Smooth muscle cell (in vitro differentiated cells): ENCODE measurements at regions not wholly inside any gene's neighbourhood (a gene's known extent, or its start where the extent isn't known, plus 50 kb on each side); places are given as distances from the start of the nearest gene placed in this dataset.

Experiments
- DNase-seq: peaks from one replicate; lab custom pipeline; 2025; ENCODE audit not compliant: unreplicated experiment; lab: John Stamatoyannopoulos, UW
- H2AFZ ChIP-seq: fragments of 200-600 bp; sonication (generic); 2 replicates; pipeline ENCODE4 v1.6.0; 2016; ENCODE audit warnings: antibody characterized with exemption, low read depth, mild to moderate bottlenecking
- H3F3A ChIP-seq: fragments of 200-600 bp; sonication (generic); 2 replicates; pipeline ENCODE4 v1.6.0; 2017; ENCODE audit warnings: antibody characterized with exemption, low read depth
- H3K27ac ChIP-seq: fragments of 200-600 bp; sonication (generic); 2 replicates; pipeline ENCODE4 v1.5.1; 2016; ENCODE audit warnings: low read depth, mild to moderate bottlenecking
- H3K27me3 ChIP-seq: fragments of 200-600 bp; sonication (generic); 2 replicates; pipeline ENCODE4 v1.6.1; 2016; ENCODE audit warnings: low read depth, mild to moderate bottlenecking
- H3K36me3 ChIP-seq: fragments of 200-600 bp; sonication (generic); 2 replicates; pipeline ENCODE4 v1.5.1; 2016; ENCODE audit warnings: low read depth
- H3K4me1 ChIP-seq: fragments of 200-600 bp; sonication (generic); 2 replicates; pipeline ENCODE4 v1.5.1; 2016; ENCODE audit warnings: low read depth
- H3K4me2 ChIP-seq: fragments of 200-600 bp; sonication (generic); 2 replicates; pipeline ENCODE4 v1.6.0; 2016; ENCODE audit warnings: mild to moderate bottlenecking
- H3K4me3 ChIP-seq: fragments of 200-600 bp; sonication (generic); 2 replicates; pipeline ENCODE4 v1.5.1; 2016; ENCODE audit warnings: mild to moderate bottlenecking
- H3K79me2 ChIP-seq: fragments of 200-600 bp; sonication (generic); 2 replicates; pipeline ENCODE4 v1.6.0; 2016; ENCODE audit warnings: low read depth, mild to moderate bottlenecking
- H3K9ac ChIP-seq: fragments of 200-600 bp; sonication (generic); 2 replicates; pipeline ENCODE4 v1.6.0; 2016; ENCODE audit warnings: low read depth
- H3K9me3 ChIP-seq: fragments of 200-600 bp; sonication (generic); replicated peaks from 2 replicates; pipeline ENCODE4 v1.5.1; 2016; ENCODE audit warnings: low read depth
- H4K20me1 ChIP-seq: fragments of 200-600 bp; sonication (generic); 2 replicates; pipeline ENCODE4 v1.6.0; 2016; ENCODE audit warnings: low read depth
- WGBS: methylation state at CpG from one replicate; pipeline ENCODE4 v1.1.7; 2016; ENCODE audit warnings: low lambda C conversion rate; 5-methylcytosine and 5-hydroxymethylcytosine counted together
- TF ChIP-seq, protein P1 (sequence below): fragments of 200-600 bp; sonication (generic); IDR thresholded peaks from 2 replicates; pipeline ENCODE4 v1.5.1; 2017; ENCODE audit warnings: borderline replicate concordance, mild to moderate bottlenecking, antibody characterized with exemption; ENCODE audit not compliant: insufficient read depth, poor library complexity, severe bottlenecking

DNA sequence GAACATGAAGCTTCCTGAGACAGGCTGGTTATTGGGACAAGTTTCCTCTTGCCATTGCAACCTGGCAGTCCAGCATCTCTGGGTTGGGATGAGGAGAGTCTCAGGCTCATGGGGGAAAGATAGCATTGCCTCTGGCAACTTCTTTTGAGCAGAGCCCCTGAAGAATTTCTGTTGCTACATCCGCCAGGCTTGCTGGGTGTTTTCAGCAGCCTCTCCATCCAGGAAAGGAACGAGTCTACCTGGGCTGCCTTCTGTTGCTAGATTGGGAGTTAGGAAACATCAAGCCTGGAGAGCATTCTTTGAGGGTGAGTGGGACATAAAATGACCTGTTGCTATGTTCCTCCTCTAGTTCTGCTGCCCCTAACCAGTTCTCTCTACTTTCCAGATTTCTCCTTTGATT, 313.5 kb downstream of the RFPL4B start:
- Histone ChIP-seq H4K20me1 (no peaks in the 10 kb centered on the region), H3K4me2 (no peak overlapping the region), H3K9ac (no peak overlapping the region), H3K79me2 (no peaks in the 10 kb centered on the region), H3F3A (no peaks in the 10 kb centered on the region), H3K4me3 (no peak overlapping the region), H3K27me3 (no peaks in the 10 kb centered on the region), H3K4me1 (no peaks in the 10 kb centered on the region), H3K36me3 (no peaks in the 10 kb centered on the region), H3K9me3 (no peaks in the 10 kb centered on the region), H3K27ac (no peak overlapping the region), H2AFZ (no peak overlapping the region)
- TF ChIP-seq, protein P1, sequence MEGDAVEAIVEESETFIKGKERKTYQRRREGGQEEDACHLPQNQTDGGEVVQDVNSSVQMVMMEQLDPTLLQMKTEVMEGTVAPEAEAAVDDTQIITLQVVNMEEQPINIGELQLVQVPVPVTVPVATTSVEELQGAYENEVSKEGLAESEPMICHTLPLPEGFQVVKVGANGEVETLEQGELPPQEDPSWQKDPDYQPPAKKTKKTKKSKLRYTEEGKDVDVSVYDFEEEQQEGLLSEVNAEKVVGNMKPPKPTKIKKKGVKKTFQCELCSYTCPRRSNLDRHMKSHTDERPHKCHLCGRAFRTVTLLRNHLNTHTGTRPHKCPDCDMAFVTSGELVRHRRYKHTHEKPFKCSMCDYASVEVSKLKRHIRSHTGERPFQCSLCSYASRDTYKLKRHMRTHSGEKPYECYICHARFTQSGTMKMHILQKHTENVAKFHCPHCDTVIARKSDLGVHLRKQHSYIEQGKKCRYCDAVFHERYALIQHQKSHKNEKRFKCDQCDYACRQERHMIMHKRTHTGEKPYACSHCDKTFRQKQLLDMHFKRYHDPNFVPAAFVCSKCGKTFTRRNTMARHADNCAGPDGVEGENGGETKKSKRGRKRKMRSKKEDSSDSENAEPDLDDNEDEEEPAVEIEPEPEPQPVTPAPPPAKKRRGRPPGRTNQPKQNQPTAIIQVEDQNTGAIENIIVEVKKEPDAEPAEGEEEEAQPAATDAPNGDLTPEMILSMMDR = no peak
- WGBS = 76% methylated on average over 2 of the region's 2 CpGs
- no peak for DNase-seq

DNA sequence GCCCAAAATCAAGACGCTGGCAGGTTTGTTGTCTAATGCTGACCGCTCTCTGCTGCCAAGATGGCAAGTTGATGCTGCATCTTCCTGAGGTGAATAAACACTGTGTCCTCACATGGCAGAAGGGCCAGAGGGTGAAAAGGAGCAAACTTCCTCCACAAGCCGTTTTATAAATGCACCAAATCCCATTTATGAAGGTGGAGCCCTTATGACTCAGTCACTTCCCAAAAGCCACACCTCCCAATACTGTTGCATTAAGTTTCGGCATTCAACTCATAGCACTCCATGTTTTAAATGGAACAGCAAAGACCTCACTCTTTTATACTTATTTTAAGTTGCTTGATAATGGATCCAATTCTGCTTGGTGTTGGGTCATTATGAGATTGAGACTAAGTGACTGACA, 316.6 kb downstream of the RFPL4B start:
- no peak overlapping the region for H3K4me2 ChIP-seq
- no peaks in the 10 kb centered on the region for H3K9me3 ChIP-seq
- no peak for DNase-seq
- H4K20me1 ChIP-seq = no peaks in the 10 kb centered on the region
- H3K79me2 ChIP-seq = no peaks in the 10 kb centered on the region
- H3K36me3 ChIP-seq = no peaks in the 10 kb centered on the region
- no peak overlapping the region for H3K4me3 ChIP-seq
- no peaks in the 10 kb centered on the region for H3K4me1 ChIP-seq
- no peak overlapping the region for H2AFZ ChIP-seq
- H3K27me3 ChIP-seq = no peaks in the 10 kb centered on the region
- peaks cover 3% of the 10 kb centered on the region for H3F3A ChIP-seq
- TF ChIP-seq, protein P1 = no peak
- no peak overlapping the region for H3K27ac ChIP-seq
- no peak overlapping the region for H3K9ac ChIP-seq
- 85% methylated on average over 4 of the region's 4 CpGs for WGBS

DNA sequence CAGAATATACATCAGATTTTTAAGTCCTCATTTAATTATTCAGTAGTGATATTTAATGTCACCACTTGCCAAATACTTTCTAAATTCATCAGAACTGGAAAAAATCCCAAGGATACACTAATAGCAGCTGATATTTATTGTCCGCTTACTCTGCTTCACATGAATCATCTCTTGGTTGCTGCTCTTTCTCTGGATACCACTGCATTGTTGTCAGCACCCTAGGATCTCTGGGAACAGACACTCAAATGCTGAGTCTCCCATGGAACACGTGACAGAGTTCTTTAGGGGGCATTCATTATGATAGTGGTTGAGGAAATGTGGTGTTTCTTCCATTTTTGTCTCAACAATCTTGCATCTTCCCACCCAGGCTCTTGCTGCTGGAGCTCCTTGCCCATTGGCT, 318.0 kb downstream of the RFPL4B start:
- Histone ChIP-seq H3K27ac (peak overlapping the region; percentile 63), H3K27me3 (no peaks in the 10 kb centered on the region), H3K4me1 (no peaks in the 10 kb centered on the region), H3K36me3 (no peaks in the 10 kb centered on the region), H3F3A (peaks cover 3% of the 10 kb centered on the region), H3K4me3 (no peak overlapping the region), H2AFZ (peak overlapping the region; percentile 1), H4K20me1 (no peaks in the 10 kb centered on the region), H3K9me3 (no peaks in the 10 kb centered on the region), H3K9ac (peak overlapping the region; percentile 36), H3K4me2 (peak overlapping the region; percentile 7), H3K79me2 (no peaks in the 10 kb centered on the region)
- TF ChIP-seq, protein P1 = no peak
- DNase-seq = no peak
- WGBS = 34% methylated on average over 2 of the region's 2 CpGs

DNA sequence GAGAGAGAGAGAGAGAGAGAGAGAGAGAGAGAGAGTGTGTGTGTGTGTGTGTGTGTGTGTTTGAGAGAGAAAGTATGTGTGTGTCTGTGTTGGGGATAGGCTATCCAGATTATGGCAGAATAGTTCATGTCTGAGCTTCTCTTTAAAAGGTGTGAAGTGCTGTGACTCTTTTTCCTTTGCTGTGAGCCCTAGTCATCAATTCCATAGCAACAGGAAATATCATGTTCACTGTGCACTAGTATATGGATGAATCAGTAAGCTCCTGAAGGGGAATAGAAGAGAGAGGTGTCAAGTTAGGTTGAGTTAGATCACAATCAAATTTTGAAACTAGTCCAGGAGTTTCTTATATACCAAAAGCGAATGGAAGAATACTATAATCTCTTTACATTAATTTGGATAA, 318.7 kb downstream of the RFPL4B start:
- Histone ChIP-seq H3K27me3 (no peaks in the 10 kb centered on the region), H3K9ac (peak overlapping the region; percentile 36), H3K4me3 (no peak overlapping the region), H3K27ac (peak overlapping the region; percentile 63), H3K4me2 (no peak overlapping the region), H3K79me2 (no peaks in the 10 kb centered on the region), H3K36me3 (no peaks in the 10 kb centered on the region), H2AFZ (peak overlapping the region; percentile 1), H3K9me3 (no peaks in the 10 kb centered on the region), H3F3A (peaks cover 3% of the 10 kb centered on the region), H4K20me1 (no peaks in the 10 kb centered on the region), H3K4me1 (no peaks in the 10 kb centered on the region)
- TF ChIP-seq, protein P1 = no peak
- 97% methylated on average over 1 of the region's 1 CpG for WGBS
- no peak for DNase-seq
